A673 (cell line): ENCODE measurements at regions not wholly inside any gene's neighbourhood (a gene's known extent, or its start where the extent isn't known, plus 50 kb on each side); places are given as distances from the start of the nearest gene placed in this dataset.

Source experiments
- BruUV-seq: library from RNA; stranded (reverse); fragments of 400-500 nt; replicated peaks from 2 replicates; lab custom pipeline; 2021; lab: Mats Ljungman, UMichigan
- CTCF ChIA-PET: fragments of 300-600 bp; sonication (Branson Sonifier 250); formaldehyde crosslinking; loops from one replicate; lab custom pipeline; 2022; ENCODE audit warnings: antibody characterized with exemption; lab: Charles Lee
- POLR2A ChIA-PET: fragments of 300-600 bp; sonication (Branson Sonifier 250); formaldehyde crosslinking; loops from one replicate; lab custom pipeline; 2022; ENCODE audit warnings: antibody characterized with exemption; ENCODE audit not compliant: low non-redundant PET; lab: Charles Lee
- DNase-seq: peaks from one replicate; pipeline ENCODE4 v3.0.0-alpha.2; 2015; ENCODE audit warnings: low spot score
- H3K27ac ChIP-seq: fragments of 200-600 bp; sonication (generic); 2 replicates; pipeline ENCODE4 v1.5.1; 2016; ENCODE audit warnings: mixed run types, low read depth, mild to moderate bottlenecking, mixed read lengths, antibody characterized with exemption, low read length; ENCODE audit not compliant: poor library complexity, severe bottlenecking
- H3K27me3 ChIP-seq: fragments of 200-600 bp; sonication (generic); replicated peaks from 2 replicates; pipeline ENCODE4 v1.6.1; 2017; ENCODE audit warnings: mixed run types, low read depth, mild to moderate bottlenecking, mixed read lengths, antibody characterized with exemption, low read length; ENCODE audit not compliant: insufficient read depth, poor library complexity
- H3K36me3 ChIP-seq: fragments of 200-600 bp; sonication (generic); 2 replicates; pipeline ENCODE4 v1.6.1; 2016; ENCODE audit warnings: mixed run types, mild to moderate bottlenecking, mixed read lengths, antibody characterized with exemption, low read length; ENCODE audit not compliant: insufficient read depth, poor library complexity, severe bottlenecking
- H3K4me1 ChIP-seq: fragments of 200-600 bp; sonication (generic); 2 replicates; pipeline ENCODE4 v1.6.1; 2017; ENCODE audit warnings: mixed run types, mild to moderate bottlenecking, mixed read lengths, antibody characterized with exemption, low read length; ENCODE audit not compliant: insufficient read depth, poor library complexity, severe bottlenecking
- H3K4me3 ChIP-seq: fragments of 200-600 bp; sonication (generic); 2 replicates; pipeline ENCODE4 v1.5.1; 2016; ENCODE audit warnings: low read depth, mixed run types, mild to moderate bottlenecking, mixed read lengths, low read length; ENCODE audit not compliant: poor library complexity, severe bottlenecking
- H3K9me3 ChIP-seq: fragments of 200-600 bp; sonication (generic); 2 replicates; pipeline ENCODE4 v1.6.1; 2016; ENCODE audit warnings: mixed run types, low read depth, mild to moderate bottlenecking, mixed read lengths, antibody characterized with exemption, low read length; ENCODE audit not compliant: poor library complexity, severe bottlenecking
- EZH2 ChIP-seq: fragments of 200-600 bp; sonication (generic); IDR thresholded peaks from 2 replicates; pipeline ENCODE4 v1.6.1; 2017; ENCODE audit warnings: borderline replicate concordance, low read depth, mild to moderate bottlenecking, mixed read lengths, antibody characterized with exemption, low read length; ENCODE audit not compliant: poor library complexity, severe bottlenecking
- intact Hi-C: fragments of 100-400 bp; cut with micrococcal nuclease; formaldehyde crosslinking; loops from one replicate; pipeline ENCODE4 v1.10.0; 2022; ENCODE audit not compliant: unreplicated experiment
- TF ChIP-seq, protein P1 (sequence below): fragments of 300-800, 200-600 bp; sonication (generic); conservative IDR thresholded peaks from 2 replicates; pipeline ENCODE4 v1.5.1; 2017; ENCODE audit warnings: low read depth, mild to moderate bottlenecking, antibody characterized with exemption, low read length, moderate library complexity, mixed read lengths

GRCh38 chr18:41593171-41593675, 361.8 kb upstream of the PIK3C3 start:
- no peak overlapping the region for H3K27ac ChIP-seq
- intact Hi-C loops: no loop called here
- H3K36me3 ChIP-seq: no peaks in the 10 kb centered on the region
- no TSS peak for BruUV-seq
- H3K4me1 ChIP-seq: no peaks in the 10 kb centered on the region
- H3K27me3 ChIP-seq: no peaks in the 10 kb centered on the region
- DNase-seq: no peak
- no peak overlapping the region for H3K4me3 ChIP-seq
- no peaks in the 10 kb centered on the region for H3K9me3 ChIP-seq
- TF ChIP-seq EZH2: no peak
- TF ChIP-seq, protein P1, sequence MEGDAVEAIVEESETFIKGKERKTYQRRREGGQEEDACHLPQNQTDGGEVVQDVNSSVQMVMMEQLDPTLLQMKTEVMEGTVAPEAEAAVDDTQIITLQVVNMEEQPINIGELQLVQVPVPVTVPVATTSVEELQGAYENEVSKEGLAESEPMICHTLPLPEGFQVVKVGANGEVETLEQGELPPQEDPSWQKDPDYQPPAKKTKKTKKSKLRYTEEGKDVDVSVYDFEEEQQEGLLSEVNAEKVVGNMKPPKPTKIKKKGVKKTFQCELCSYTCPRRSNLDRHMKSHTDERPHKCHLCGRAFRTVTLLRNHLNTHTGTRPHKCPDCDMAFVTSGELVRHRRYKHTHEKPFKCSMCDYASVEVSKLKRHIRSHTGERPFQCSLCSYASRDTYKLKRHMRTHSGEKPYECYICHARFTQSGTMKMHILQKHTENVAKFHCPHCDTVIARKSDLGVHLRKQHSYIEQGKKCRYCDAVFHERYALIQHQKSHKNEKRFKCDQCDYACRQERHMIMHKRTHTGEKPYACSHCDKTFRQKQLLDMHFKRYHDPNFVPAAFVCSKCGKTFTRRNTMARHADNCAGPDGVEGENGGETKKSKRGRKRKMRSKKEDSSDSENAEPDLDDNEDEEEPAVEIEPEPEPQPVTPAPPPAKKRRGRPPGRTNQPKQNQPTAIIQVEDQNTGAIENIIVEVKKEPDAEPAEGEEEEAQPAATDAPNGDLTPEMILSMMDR: no peak
- ChIA-PET CTCF (no interaction called here), POLR2A (no interaction called here)

DNA sequence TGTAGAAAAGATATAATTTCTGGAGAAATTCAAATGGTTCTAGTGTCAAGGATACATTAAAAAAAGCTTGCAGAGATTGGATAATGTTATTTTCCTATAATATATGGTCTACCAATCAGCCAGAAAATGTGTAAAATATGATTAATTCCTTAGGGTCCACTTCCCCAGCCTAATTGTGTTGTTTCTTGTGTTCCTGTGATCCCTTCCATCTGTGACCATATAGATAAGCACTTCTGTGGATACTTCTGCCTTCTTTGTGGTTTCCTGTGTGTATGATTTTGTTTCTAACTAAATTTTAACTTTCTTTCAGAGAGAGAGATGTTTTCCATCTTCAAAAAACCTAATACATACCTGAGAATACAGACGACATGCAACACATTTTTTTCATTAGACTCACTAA, 367.1 kb upstream of the PIK3C3 start:
- no peak for DNase-seq
- Histone ChIP-seq H3K27me3 (no peaks in the 10 kb centered on the region), H3K4me3 (no peak overlapping the region), H3K4me1 (no peaks in the 10 kb centered on the region), H3K27ac (no peak overlapping the region), H3K36me3 (no peaks in the 10 kb centered on the region), H3K9me3 (no peaks in the 10 kb centered on the region)
- BruUV-seq: no TSS peak
- TF ChIP-seq EZH2: no peak
- TF ChIP-seq, protein P1: no peak
- ChIA-PET CTCF (no interaction called here), POLR2A (no interaction called here)
- intact Hi-C loops: no loop called here

- intact Hi-C loops: no loop called here
- POLR2A ChIA-PET: no interaction called here
- H3K4me3 ChIP-seq: no peak overlapping the region
- TF ChIP-seq EZH2: no peak
- TF ChIP-seq, protein P1: no peak
- H3K4me1 ChIP-seq: no peaks in the 10 kb centered on the region
- no TSS peak for BruUV-seq
- no peak for DNase-seq
- no peaks in the 10 kb centered on the region for H3K9me3 ChIP-seq
- CTCF ChIA-PET: no interaction called here
- no peaks in the 10 kb centered on the region for H3K36me3 ChIP-seq
- H3K27ac ChIP-seq: no peak overlapping the region
- H3K27me3 ChIP-seq: peaks cover 2% of the 10 kb centered on the region
Observed at GRCh38 chr18:41585512-41585911, 369.5 kb upstream of the PIK3C3 start.
